GM18870 (cell line): ENCODE measurements at regions not wholly inside any gene's neighbourhood (a gene's known extent, or its start where the extent isn't known, plus 50 kb on each side); places are given as distances from the start of the nearest gene placed in this dataset.

Source experiments
- ATAC-seq: cut with Tn5 transposase; IDR thresholded peaks from one replicate; pipeline ENCODE4 v1.9.1; 2021; ENCODE audit warnings: moderate library complexity; ENCODE audit not compliant: unreplicated experiment

DNA sequence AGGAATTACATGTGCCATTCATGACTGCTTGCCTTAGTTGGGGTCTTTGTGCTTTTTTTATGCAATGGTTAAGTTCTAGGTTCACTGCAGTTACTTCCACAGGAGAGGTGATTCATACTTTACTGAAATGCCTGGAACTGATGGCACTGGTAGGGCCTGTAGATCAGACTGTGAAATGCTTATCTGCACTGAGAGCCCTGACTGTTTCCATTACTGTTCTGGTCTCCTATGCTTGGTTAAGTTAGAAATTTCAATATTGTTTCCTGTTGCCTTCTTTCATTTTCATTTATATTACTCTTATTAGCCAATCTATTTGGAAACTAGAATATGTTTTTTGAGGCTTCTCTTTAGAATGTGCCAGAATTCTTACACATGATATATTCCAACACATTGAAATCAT is 484.1 kb upstream of the SEMA6A start:
- ATAC-seq, result peak; percentile 39

DNA sequence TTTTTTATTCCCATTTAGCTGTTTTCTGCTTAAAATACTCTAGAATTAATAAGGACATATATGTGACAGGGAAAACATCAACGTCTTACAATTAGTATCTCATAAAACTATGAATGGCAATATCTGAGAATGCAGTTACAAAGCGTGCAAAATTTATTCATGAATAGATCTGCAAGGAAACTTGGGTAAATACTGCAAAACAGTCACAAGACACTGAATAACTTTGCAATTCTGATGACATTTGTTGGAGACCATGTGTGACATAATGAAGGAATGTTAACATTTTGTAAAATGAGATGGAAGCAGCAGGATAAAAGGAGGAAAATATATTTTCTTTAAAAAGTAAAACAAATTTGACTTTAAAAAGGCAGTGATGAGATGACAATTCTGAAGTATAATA is 480.9 kb upstream of the SEMA6A start:
- no peak for ATAC-seq

DNA sequence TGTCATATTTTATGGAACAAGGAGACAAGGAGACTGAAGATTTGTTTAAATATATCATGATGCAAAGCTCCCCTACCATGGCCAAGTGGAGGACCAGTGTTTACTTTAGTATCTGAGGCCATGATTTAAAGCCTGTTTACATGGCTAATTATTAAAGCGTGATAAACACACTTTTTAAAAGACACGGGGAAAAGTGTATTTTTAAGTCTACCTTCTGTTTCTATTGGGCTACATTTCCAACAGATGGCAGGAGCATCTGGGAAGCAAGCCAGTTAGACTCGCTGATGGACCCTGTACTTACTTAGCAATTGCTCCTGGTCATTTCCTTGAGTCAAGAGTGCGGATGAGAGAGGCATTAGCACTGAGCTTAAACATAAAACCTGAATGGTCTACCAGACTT is 480.3 kb upstream of the SEMA6A start:
- no peak for ATAC-seq

DNA sequence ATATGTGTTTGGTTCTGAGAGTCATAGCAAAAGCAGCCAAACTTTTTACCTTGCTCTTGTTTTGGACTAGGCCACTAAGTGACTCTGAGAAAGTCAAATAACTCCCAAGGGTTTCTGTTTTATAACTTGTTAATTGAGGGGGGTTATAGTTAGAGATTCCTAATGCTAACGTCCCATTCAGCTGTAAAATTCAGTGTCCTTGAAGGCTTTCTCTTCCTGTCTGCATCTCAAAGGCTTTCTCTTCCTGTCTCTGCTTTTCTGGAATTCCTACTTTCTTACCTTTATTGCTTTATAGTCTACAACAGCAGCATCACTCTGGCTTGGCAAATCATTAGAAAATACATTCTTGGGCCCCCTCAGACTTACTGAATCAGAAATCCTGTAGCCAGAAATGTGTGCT is 479.5 kb upstream of the SEMA6A start:
- no peak for ATAC-seq

DNA sequence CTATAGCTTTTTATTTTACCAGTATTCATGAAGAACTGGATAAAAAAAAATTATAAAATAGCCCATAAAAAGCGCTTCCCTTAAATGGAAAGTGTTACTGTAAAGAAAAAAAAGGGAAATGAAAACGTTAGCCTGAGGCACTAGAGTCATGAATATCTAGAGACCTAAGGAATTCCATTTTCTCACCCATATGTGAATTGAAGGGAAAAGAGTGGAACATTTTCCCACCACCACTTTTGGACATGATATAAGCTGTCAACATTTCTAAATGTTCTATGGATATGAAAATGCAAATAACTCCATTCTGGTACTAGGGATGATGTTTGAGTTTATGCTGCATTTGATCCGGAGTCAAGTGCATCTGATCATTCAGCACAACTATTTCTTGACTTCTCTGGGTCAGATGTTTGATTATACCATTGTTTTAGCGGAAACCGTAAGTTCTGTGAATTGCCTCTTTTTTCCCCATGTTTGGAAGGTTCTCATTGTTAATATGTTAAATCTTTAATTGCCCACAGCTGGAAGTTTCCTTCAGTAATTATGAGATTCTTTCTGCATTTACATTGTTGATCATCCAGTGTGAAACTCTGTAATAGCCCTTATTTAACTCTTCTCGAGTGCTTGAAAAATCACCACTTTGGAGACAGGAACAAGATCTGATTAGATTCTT is 467.4 kb upstream of the SEMA6A start:
- no peak for ATAC-seq

DNA sequence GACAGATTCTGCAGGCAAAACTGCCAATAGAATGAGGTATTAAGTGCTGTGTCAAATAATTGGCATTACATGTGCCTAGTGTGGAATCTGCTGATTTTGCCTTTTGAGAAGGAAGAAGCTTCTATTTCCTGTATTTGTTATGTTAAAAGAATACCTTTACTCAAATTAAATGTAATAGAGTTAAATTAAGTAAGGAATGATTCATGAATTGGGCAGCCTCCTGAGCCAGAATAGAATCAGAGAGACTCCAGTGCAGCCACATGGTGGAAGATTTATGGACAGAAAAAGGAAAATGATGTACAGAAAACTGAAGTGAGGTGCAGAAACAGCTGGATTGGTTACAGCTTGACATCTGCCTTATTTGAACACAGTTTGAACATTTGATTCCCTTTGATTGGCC is 464.4 kb upstream of the SEMA6A start:
- no peak for ATAC-seq

DNA sequence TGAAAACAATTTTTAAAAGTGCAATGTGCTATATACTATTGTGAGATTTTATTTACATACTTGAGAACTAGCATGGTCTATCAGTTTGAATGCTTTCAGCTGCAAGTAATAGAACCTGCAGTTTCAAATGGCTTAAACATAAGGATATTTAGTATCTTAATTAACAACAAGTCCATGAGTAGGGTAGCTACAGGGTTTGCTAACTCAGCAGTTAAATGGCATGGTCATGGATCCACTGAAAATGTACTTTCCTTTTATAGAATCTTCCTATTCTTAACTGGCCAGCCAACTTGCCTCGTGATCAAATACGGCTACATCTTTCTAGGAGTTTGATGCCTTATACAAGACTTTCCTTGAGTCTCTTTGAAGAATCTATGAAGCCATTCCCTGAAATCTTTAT is 452.8 kb upstream of the SEMA6A start:
- no peak for ATAC-seq

DNA sequence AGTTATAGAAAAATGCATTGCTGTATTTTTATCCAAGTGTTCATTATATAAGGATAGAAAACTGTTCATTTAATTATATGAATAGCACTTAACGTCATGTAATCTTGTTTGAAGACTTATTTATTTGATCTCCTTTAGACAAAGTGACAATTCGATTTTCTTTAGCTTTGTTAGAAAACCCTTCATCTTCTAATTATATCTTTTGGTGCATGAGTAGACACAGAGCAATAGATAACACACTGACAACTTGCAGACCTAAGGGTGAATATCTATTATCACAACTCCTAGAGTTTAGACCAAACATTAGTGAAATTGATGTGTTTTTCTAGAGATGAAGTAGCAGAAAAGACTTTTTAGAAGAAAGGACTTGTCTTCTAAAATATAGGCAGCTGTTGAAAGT is 446.4 kb upstream of the SEMA6A start:
- no peak for ATAC-seq

DNA sequence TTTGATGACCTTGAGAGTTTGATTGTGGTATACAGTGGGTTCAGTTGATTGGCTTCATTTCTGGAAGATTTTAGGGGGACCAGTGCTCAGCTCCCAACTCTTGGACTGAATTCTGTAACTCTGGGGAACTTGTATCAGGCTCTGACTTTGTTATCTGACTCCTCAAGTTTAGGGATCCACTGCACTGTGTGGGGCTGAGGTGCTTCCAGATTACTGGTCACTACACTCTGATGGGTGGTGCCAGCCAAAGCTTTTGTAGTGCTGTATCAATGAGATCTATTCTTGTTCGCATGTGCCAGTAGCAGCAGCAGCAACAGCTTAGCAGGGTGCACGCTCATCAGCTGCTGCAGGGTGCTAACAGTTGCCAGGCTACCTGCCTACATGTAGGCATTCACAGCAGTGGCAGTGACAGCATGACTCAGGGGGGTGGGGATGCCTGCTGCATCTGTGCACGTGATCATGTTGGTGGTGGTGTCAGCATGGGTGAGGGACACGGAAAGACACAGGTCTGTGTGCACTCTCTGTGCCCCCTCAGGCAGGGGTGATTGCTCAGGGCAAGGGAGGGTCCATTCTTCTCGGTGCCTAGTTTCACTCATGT is 438.8 kb upstream of the SEMA6A start:
- ATAC-seq, result no peak

DNA sequence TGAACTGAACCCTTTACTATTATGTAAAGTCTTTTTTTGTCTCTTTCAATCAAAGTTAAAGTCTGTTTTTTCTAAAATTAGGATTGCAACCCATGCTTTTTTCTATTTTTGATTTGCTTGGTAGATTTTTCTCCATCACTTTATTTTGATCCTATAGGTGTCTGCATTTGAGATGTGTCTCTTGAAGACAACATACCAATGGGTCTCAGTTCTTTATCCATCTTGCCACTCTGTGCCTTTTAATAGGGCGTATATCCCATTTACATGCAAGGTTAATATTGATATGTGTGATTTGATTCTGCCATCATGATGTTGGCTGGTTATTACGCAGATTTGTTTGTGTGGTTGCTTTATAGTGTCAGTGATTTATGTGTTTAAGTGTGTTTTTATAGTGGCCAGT is 436.0 kb upstream of the SEMA6A start:
- no peak for ATAC-seq

DNA sequence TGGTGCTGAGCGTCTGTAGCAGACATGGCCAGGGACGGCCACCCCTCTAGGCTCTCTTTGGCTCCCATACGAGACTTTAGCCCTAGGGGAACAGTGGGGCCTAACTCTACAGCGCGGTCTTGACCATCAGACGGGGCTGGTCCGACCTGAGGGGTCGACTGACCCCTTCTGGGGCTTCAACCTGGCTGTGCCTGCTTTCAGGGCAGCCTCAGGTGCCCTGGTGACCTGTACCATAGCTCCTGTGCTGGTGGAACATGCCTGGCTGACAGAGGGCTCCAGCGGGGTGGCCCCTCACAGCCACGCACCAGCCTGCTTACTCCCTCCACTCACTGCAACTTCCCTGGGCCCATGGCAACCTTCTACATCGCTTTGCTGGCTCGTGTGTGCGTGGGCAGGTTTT is 423.4 kb upstream of the SEMA6A start:
- no peak for ATAC-seq

DNA sequence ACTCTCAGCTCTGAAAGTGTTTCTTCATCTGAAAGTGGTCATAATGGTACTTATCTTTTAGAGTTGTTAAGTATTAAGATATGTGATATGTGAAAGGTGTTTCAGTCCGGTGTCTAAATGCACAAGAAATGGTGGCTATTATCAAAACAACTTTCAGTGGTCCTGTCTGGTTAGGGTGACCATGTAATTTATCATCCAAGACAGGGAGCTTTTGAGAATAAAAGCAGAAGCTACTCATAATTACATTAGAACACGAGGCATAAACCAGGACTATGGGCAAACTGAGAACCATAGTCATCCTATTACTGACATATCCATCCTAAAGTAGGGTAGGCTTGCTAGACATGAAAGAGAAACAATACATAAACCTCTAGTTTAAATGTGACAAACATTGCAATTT is 418.1 kb upstream of the SEMA6A start:
- no peak for ATAC-seq

DNA sequence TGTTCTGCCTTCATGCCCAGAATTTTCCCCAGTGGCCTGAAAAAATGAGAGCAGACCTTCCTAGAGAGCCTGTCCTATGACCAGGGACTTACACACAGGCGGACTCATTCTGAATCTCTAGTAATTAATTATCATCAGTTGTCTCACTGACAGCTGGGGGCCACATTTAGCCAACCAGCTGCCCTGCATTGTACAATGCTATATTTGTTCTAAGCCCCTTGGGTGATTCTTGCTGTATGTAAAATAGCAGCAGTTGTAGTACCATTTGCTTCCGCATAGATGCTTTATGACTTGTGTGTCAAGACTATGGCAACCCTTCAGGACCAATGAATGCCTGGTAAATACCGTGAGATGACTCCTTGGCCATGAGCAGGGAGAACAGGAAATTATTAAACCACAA is 415.4 kb upstream of the SEMA6A start:
- ATAC-seq, result no peak

DNA sequence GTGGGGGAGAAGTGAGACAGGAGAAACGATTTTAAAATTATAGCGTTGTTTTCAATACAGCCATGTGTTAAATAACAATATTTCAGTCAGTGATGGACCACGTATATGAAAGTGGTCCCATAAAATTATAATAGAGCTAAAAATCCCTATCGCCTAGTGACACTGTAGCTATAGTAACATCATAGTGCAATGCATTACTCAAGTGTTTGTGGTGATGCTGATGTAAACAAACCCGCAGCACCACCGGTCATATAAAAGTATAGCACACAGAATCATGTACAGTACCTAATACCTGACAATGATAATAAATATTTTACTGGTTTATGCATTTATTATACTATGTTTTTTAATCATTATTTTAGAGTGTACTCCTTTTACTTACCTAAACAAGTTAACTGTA is 407.4 kb upstream of the SEMA6A start:
- no peak for ATAC-seq

DNA sequence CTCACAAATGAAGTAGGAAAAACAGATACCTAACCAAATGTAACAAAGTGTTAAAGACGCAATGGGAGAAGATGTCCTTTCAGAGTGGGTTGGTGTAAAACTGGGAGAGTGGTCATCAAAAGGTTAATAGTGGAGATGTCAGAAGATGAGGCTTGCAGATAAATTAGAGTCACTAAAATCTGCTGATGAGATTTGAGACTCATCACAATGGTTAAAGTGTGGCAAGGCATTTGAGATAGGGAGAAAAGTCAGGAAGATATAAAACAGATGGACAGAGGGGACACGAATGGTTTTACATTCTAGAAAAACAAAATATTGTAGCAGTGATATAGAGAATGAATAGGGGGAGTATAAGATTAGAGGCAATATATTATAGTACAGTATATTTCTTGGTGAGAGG is 406.0 kb upstream of the SEMA6A start:
- no peak for ATAC-seq

DNA sequence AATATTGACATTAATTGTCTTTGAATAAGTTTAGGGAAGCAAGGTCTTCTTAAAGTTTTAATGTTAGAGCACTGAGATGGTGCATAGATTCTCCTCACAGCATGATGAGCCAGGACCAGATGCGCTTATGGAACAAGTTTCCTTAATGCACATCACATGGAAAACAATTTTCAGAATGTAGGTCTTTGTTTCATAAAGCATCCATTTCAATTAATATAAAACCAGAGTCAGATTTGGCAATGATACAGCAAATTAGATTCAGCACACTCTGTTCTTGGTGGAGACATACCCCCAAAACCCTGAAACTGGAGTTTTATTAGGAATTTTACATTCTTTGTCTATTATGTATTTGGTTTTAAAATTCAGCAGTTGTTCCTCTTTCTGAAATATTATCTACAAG is 402.1 kb upstream of the SEMA6A start:
- ATAC-seq, result no peak

DNA sequence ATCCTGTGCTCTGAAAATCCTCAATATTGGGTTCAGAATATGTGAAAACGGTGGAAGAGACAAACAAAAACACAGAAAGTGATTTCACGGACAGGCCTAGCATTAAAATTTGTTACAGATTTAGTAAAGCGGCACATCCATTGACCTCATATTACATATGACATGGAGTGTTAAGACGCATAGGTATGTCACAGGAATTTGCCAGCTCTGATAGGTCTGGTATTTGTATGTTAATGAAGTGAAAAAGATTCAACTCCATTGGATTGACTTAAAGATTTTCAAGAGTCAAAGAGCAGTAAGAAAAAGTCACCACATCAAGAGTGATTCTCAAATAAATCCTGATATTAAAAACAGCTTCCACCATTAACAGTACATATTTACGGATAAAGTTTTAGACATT is 396.5 kb upstream of the SEMA6A start:
- ATAC-seq, result no peak

DNA sequence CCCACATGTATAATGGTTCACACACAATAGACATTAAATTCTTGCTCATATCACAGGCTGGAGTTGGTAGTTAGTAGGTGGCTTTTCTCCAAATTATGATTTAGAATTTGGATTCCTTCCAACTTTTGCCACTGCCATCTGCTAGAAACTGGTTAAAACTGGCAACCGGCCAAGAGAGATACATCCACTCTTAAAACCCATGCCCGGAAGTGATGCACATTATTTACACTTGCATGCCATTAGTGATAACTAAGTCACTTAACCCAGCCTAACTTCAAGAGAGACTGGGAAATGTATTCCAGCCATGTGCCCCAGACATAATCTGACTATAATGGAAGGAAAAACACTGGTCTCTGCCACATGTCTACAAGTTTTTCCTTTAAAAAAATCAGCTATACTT is 395.7 kb upstream of the SEMA6A start:
- ATAC-seq, result no peak

DNA sequence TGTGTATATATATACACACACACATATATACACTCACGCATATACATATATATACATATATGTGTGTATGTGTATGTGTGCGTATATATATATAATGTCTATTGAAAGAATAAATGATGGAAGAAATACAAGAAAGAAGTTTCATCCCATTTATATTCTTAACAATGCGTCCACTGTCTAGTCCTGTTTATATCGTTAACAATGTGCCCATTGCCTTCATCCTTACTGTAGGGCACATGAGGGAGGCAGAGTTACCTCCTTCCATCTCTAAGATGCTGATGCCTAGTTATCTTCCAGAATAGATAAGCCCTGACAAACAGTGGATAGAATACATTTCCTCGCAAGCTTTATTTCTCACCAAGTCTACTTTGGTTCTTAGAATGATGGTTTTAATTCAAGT is 389.8 kb upstream of the SEMA6A start:
- no peak for ATAC-seq

DNA sequence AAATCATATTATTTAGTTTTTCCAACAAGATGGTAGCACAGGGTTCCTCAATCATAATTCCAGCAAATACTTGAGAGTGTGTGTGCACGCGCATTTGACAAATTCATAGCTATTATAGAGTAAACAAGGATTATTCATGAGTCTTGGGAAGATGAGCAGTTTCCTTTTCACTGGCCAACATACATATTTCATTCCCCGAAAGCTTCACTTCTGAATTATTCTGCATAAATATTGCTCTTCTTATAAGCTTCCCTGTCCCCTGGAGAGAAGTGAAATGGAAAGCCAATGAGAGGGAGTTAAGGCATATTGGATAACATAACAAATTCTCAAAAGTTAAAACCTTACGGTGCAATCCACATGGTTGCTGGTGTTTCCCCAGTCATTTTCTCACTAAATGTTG is 386.4 kb upstream of the SEMA6A start:
- ATAC-seq, result no peak

DNA sequence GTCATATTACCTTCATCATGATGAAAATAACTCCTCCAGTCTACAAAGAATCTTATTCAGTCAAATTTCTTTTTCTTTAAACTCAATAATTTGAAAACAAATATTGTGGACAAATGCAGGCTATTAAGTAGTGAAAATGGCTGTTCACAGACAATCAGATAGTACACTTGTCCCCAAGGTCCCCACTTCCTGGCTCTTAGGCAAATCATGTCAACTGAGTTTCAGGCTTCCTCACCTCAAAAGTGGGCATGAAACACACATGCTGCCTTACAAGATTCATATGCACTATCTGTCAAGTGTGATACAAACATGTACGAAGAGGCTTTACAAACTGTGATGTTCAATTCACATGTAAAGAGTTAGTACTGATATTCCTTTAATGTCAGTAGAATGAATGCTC is 385.2 kb upstream of the SEMA6A start:
- no peak for ATAC-seq

DNA sequence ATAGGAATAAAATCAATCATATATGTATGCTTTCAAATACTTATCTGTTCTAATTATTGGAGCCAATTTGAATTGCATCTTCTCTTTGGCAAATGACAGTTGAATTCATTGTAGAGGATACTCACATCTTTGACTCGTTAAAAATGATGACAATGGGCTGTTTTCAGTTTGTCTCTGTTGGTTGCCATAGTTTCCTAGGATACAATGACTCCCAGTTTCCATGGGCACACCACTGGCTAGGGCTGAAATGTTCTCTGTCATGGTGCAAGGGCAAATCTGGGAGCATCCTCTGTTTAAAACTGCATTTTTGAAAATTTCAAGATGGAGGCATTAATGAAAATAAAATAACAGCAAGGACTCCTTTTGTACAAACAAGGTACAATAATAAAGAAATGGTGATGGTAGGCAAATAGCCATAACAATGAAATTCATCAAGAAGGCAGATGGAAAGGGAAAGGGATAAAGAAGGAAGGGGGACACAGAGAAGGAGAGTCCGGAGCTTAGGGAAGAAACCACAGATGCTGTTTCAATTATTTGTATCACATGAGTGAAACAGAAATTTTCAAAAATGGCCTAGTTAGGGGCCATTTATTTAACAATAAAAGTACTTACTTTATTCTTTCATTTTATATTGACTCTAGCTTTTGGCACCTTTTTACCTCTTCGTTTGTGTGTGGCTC is 378.8 kb upstream of the SEMA6A start:
- no peak for ATAC-seq

DNA sequence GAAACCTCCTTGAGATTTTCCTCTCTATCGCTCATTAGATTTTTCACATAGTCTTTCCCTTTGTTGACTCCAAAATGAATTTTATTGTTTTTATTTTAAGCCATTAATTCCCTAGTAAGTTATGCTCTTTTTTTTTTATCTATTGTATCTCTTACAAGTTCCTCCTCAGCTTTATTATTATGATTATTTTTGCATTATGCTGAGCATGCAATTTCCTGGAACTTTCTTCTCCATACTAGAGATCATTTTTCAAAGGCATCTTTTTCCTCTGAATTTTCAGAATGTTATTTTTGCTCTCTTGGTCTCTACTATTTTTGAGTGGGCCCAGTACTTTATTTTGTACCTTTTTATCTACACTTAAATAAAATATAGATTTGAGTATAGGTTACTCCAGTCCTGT is 376.6 kb upstream of the SEMA6A start:
- no peak for ATAC-seq
